22Rv1 (cell line): ENCODE measurements at regions not wholly inside any gene's neighbourhood (a gene's known extent, or its start where the extent isn't known, plus 50 kb on each side); places are given as distances from the start of the nearest gene placed in this dataset.

Experiments
- ZFX ChIP-seq: fragments of 450-650 bp; IDR thresholded peaks from 2 replicates; pipeline ENCODE4 v1.6.1; 2017; ENCODE audit warnings: antibody characterized with exemption, borderline replicate concordance
- TF ChIP-seq, protein P1 (sequence below): fragments of 450-650 bp; IDR thresholded peaks from 2 replicates; pipeline ENCODE4 v1.5.1; 2017; ENCODE audit warnings: mild to moderate bottlenecking

DNA sequence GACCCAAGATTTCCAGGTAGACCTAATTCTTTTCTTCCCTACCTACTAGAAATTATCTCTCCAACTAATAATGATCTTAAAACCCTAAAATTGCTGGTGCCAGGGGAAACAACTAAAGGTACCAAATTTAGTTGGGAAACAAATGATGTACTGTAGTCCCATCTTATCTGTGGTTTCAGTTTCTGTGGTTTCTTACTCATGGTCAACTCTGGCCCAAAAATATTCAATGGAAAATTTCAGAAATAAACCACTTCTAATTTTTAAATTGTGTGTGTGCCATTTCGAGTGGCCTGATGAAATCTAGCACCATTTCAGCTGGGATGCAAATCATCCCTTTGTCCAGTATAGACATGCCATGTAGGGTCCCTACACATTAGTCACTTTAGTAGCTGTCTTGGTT, 475.2 kb upstream of the EPHA7 start:
- TF ChIP-seq, protein P1, sequence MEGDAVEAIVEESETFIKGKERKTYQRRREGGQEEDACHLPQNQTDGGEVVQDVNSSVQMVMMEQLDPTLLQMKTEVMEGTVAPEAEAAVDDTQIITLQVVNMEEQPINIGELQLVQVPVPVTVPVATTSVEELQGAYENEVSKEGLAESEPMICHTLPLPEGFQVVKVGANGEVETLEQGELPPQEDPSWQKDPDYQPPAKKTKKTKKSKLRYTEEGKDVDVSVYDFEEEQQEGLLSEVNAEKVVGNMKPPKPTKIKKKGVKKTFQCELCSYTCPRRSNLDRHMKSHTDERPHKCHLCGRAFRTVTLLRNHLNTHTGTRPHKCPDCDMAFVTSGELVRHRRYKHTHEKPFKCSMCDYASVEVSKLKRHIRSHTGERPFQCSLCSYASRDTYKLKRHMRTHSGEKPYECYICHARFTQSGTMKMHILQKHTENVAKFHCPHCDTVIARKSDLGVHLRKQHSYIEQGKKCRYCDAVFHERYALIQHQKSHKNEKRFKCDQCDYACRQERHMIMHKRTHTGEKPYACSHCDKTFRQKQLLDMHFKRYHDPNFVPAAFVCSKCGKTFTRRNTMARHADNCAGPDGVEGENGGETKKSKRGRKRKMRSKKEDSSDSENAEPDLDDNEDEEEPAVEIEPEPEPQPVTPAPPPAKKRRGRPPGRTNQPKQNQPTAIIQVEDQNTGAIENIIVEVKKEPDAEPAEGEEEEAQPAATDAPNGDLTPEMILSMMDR = no peak
- no peak for TF ChIP-seq ZFX
